Activated T-helper 2 cell treated with anti-CD3 and anti-CD28 coated beads, Interferon-gamma antibody, Interleukin-2, Interleukin-4, amounts not matched to agents 10 μg/mL and 5 μg/mL and 100 μg/mL, durations not matched to agents 14 hours and 24 hours and 36 hours (primary cell): ENCODE measurements at regions not wholly inside any gene's neighbourhood (a gene's known extent, or its start where the extent isn't known, plus 50 kb on each side); places are given as distances from the start of the nearest gene placed in this dataset.
"Not testable (repeated sequence)": the region's sequence is repeated elsewhere in the genome, so short reads cannot be mapped to it uniquely, and the experiment has no call there.

Experiments
- DNase-seq: peaks from one replicate; pipeline ENCODE4 v3.0.0; 2021; ENCODE audit warnings: low spot score
- H3K27ac Mint-ChIP-seq: one replicate; pipeline ENCODE4 v1.8.0; 2021; ENCODE audit warnings: mixed read lengths
- H3K27me3 Mint-ChIP-seq: one replicate; pipeline ENCODE4 v1.8.0; 2021; ENCODE audit warnings: low read depth, mixed read lengths
- H3K36me3 Mint-ChIP-seq: one replicate; pipeline ENCODE4 v1.8.0; 2021; ENCODE audit warnings: low read depth, mixed read lengths
- H3K4me1 Mint-ChIP-seq: one replicate; pipeline ENCODE4 v1.8.0; 2021; ENCODE audit warnings: low read depth, mixed read lengths
- H3K4me3 Mint-ChIP-seq: one replicate; pipeline ENCODE4 v1.8.0; 2021; ENCODE audit warnings: low read depth, mild to moderate bottlenecking, moderate library complexity, mixed read lengths
- H3K9me3 Mint-ChIP-seq: one replicate; pipeline ENCODE4 v1.8.0; 2021; ENCODE audit warnings: mixed read lengths
- intact Hi-C: fragments of 100-400 bp; cut with micrococcal nuclease; formaldehyde crosslinking; loops from one replicate; pipeline ENCODE4 v1.15.1; 2023

GRCh38 chr3:106359692-106360091 is 490.9 kb upstream of the CBLB start:
- no peak for DNase-seq
- Mint-ChIP-seq H3K36me3 (peaks cover 7% of the 10 kb centered on the region), H3K4me1 (peaks cover 19% of the 10 kb centered on the region), H3K27ac (no peak overlapping the region), H3K9me3 (peaks cover 14% of the 10 kb centered on the region), H3K4me3 (no peak overlapping the region), H3K27me3 (no peaks in the 10 kb centered on the region)
- intact Hi-C loops, result loop anchor here (5.0 kb wide), 1 partner anchor 43 kb away; no protein-coding TSS in a partner anchor

- peaks cover 12% of the 10 kb centered on the region for H3K36me3 Mint-ChIP-seq
- peaks cover 21% of the 10 kb centered on the region for H3K4me1 Mint-ChIP-seq
- H3K4me3 Mint-ChIP-seq, DNase-seq, H3K27me3 Mint-ChIP-seq, H3K27ac Mint-ChIP-seq: not testable (repeated sequence)
- intact Hi-C loops, result loop anchor here (5.0 kb wide), 1 partner anchor 41 kb away; no protein-coding TSS in a partner anchor
- peaks cover 14% of the 10 kb centered on the region for H3K9me3 Mint-ChIP-seq
These were observed 492.1 kb upstream of the CBLB start for GRCh38 chr3:106360901-106361300.

GRCh38 chr3:106364477-106364876 is 495.7 kb upstream of the CBLB start:
- no peak for DNase-seq
- Mint-ChIP-seq H3K4me1 (peaks cover 7% of the 10 kb centered on the region), H3K27ac (no peak overlapping the region), H3K27me3 (no peaks in the 10 kb centered on the region), H3K9me3 (peaks cover 8% of the 10 kb centered on the region), H3K36me3 (peaks cover 6% of the 10 kb centered on the region), H3K4me3 (no peak overlapping the region)
- intact Hi-C loops, result loop anchor here (5.0 kb wide), 1 partner anchor 38 kb away; no protein-coding TSS in a partner anchor

- no peaks in the 10 kb centered on the region for H3K27me3 Mint-ChIP-seq
- H3K4me3 Mint-ChIP-seq, result no peak overlapping the region
- H3K4me1 Mint-ChIP-seq, result peaks cover 7% of the 10 kb centered on the region
- intact Hi-C loops, result no loop called here
- DNase-seq, result no peak
- H3K36me3 Mint-ChIP-seq, result peaks cover 6% of the 10 kb centered on the region
- peak overlapping the region; percentile 36 for H3K27ac Mint-ChIP-seq
- peaks cover 8% of the 10 kb centered on the region for H3K9me3 Mint-ChIP-seq
These were observed 496.4 kb upstream of the CBLB start for GRCh38 chr3:106365061-106365691.

- Mint-ChIP-seq H3K9me3 (peaks cover 8% of the 10 kb centered on the region), H3K36me3 (peaks cover 6% of the 10 kb centered on the region), H3K27me3 (no peaks in the 10 kb centered on the region), H3K4me3 (no peak overlapping the region), H3K27ac (no peak overlapping the region), H3K4me1 (peaks cover 7% of the 10 kb centered on the region)
- DNase-seq, result no peak
- intact Hi-C loops, result no loop called here
These were observed 497.5 kb upstream of the CBLB start for GRCh38 chr3:106366352-106366751.

GRCh38 chr3:106367496-106367895 is 498.7 kb upstream of the CBLB start:
- DNase-seq, result no peak
- Mint-ChIP-seq H3K9me3 (no peaks in the 10 kb centered on the region), H3K4me3 (no peak overlapping the region), H3K27me3 (no peaks in the 10 kb centered on the region), H3K27ac (no peak overlapping the region), H3K36me3 (peaks cover 6% of the 10 kb centered on the region), H3K4me1 (peaks cover 7% of the 10 kb centered on the region)
- intact Hi-C loops, result no loop called here

- Mint-ChIP-seq H3K36me3 (no peaks in the 10 kb centered on the region), H3K27ac (no peak overlapping the region), H3K27me3 (no peaks in the 10 kb centered on the region), H3K9me3 (no peaks in the 10 kb centered on the region), H3K4me1 (no peaks in the 10 kb centered on the region), H3K4me3 (no peak overlapping the region)
- DNase-seq, result no peak
- intact Hi-C loops, result no loop called here
These were observed 502.6 kb upstream of the CBLB start for GRCh38 chr3:106371221-106371970.

GRCh38 chr3:106371971-106372805 is 503.4 kb upstream of the CBLB start:
- intact Hi-C loops, result no loop called here
- no peaks in the 10 kb centered on the region for H3K27me3 Mint-ChIP-seq

GRCh38 chr3:106372806-106373190 is 504.0 kb upstream of the CBLB start:
- no peaks in the 10 kb centered on the region for H3K9me3 Mint-ChIP-seq
- no peaks in the 10 kb centered on the region for H3K27me3 Mint-ChIP-seq
- DNase-seq, result no peak
- no peaks in the 10 kb centered on the region for H3K36me3 Mint-ChIP-seq
- no peak overlapping the region for H3K4me3 Mint-ChIP-seq
- no peak overlapping the region for H3K27ac Mint-ChIP-seq
- no peaks in the 10 kb centered on the region for H3K4me1 Mint-ChIP-seq
- intact Hi-C loops, result no loop called here

More at GRCh38 chr3:106371971-106372805, 503.4 kb upstream of the CBLB start:
- no peak overlapping the region for H3K27ac Mint-ChIP-seq
- H3K36me3 Mint-ChIP-seq, result no peaks in the 10 kb centered on the region
- no peak for DNase-seq
- no peaks in the 10 kb centered on the region for H3K4me1 Mint-ChIP-seq
- no peak overlapping the region for H3K4me3 Mint-ChIP-seq
- no peaks in the 10 kb centered on the region for H3K9me3 Mint-ChIP-seq

GRCh38 chr3:106376016-106376570 is 507.3 kb upstream of the CBLB start:
- Mint-ChIP-seq H3K36me3 (no peaks in the 10 kb centered on the region), H3K9me3 (no peaks in the 10 kb centered on the region), H3K27ac (no peak overlapping the region), H3K4me1 (no peaks in the 10 kb centered on the region), H3K27me3 (no peaks in the 10 kb centered on the region), H3K4me3 (no peak overlapping the region)
- no peak for DNase-seq
- intact Hi-C loops, result no loop called here

GRCh38 chr3:106379251-106379750 is 510.5 kb upstream of the CBLB start:
- no peaks in the 10 kb centered on the region for H3K27me3 Mint-ChIP-seq
- H3K4me3 Mint-ChIP-seq, result no peak overlapping the region
- intact Hi-C loops, result no loop called here
- no peak overlapping the region for H3K27ac Mint-ChIP-seq
- no peaks in the 10 kb centered on the region for H3K9me3 Mint-ChIP-seq
- H3K4me1 Mint-ChIP-seq, result no peaks in the 10 kb centered on the region
- no peak for DNase-seq
- no peaks in the 10 kb centered on the region for H3K36me3 Mint-ChIP-seq

- Mint-ChIP-seq H3K9me3 (no peaks in the 10 kb centered on the region), H3K27ac (no peak overlapping the region), H3K27me3 (no peaks in the 10 kb centered on the region), H3K36me3 (no peaks in the 10 kb centered on the region), H3K4me3 (no peak overlapping the region), H3K4me1 (no peaks in the 10 kb centered on the region)
- DNase-seq, result no peak
- intact Hi-C loops, result no loop called here
These were observed 511.4 kb upstream of the CBLB start for GRCh38 chr3:106380232-106380631.
